Body of pancreas (tissue), 4 donors: ENCODE measurements at regions not wholly inside any gene's neighbourhood (a gene's known extent, or its start where the extent isn't known, plus 50 kb on each side); places are given as distances from the start of the nearest gene placed in this dataset.

Source experiments
- ATAC-seq: fragments of 150-250 bp; one replicate; pipeline ENCODE4 v1.9.1; 2016
- DNase-seq, 4 donors: peaks; one replicate each; pipeline ENCODE4 v3.0.0-alpha.2; 2019
- H3K27ac ChIP-seq, 4 donors: fragments of 200-600 bp; sonication (generic); 1 replicate in 3 of 4; 2 replicates in 1 of 4; pipeline versions ENCODE4 v1.5.1 to v1.6.1; 2016 to 2019; ENCODE audit warnings: mild to moderate bottlenecking in 1 of 4, mixed read lengths in 1 of 4, moderate library complexity in 1 of 4
- H3K27me3 ChIP-seq, 2 donors: fragments of 200-600 bp; sonication (generic); one replicate each; pipeline ENCODE4 v1.6.0; 2016; ENCODE audit warnings: mild to moderate bottlenecking in 1 of 2
- H3K36me3 ChIP-seq, 2 donors: fragments of 200-600 bp; sonication (generic); replicated peaks in 1 of 2; 2 replicates each; pipeline ENCODE4 v1.5.1; 2016; ENCODE audit warnings: low read depth in 2 of 2; ENCODE audit not compliant: insufficient read depth in 1 of 2
- H3K4me1 ChIP-seq: fragments of 200-600 bp; sonication (generic); one replicate; pipeline ENCODE4 v1.6.0; 2016
- H3K4me3 ChIP-seq, 2 donors: fragments of 200-600 bp; sonication (generic); 1 replicate in 1 of 2; 2 replicates in 1 of 2; pipeline ENCODE4 v1.5.1; 2016 to 2019
- H3K9me3 ChIP-seq, 3 donors: fragments of 200-600 bp; sonication (generic); 1 replicate in 2 of 3; 2 replicates in 1 of 3; pipeline ENCODE4 v1.5.1; 2016
- POLR2A ChIP-seq, 3 donors: fragments of 450-650 bp; IDR thresholded peaks; one replicate each; pipeline ENCODE4 v1.6.1; 2016; ENCODE audit warnings: antibody characterized with exemption in 3 of 3, mild to moderate bottlenecking in 2 of 3
- WGBS, 2 donors: methylation state at CpG; one replicate each; pipeline ENCODE4 v1.1.5; 2017; 5-methylcytosine and 5-hydroxymethylcytosine counted together
- intact Hi-C: fragments of 100-400 bp; cut with DNase I; formaldehyde crosslinking; loops from one replicate; pipeline ENCODE4 v1.15.1; 2023
- TF ChIP-seq, protein P1 (sequence below), 7 experiments: fragments of 450-650 bp in 4 of 7; fragments of 200-600 bp in 3 of 7; sonication (generic) in 3 of 7; IDR thresholded peaks; one replicate each; pipeline ENCODE4 v1.5.1; 2016 to 2019; ENCODE audit warnings: antibody characterized with exemption in 7 of 7

DNA sequence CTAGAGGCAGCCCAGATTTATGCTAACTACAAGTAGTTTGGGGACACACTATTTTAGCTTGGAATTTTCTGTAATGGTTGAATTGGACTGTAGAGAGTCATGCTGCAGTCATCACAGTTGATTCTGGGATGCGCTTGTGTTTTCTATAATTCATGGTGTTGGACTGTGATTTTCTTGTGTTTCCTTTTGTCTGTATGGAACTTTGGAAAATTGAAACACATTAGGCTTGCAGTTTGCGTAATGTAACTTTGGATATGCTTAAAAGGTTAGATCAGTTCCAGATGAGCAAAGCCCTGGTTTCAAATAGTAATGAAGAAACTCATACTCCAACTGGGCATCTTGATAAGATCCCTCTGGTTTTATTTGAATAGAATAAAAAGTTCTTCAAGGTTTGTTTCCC, 502.2 kb downstream of the ARL4A start:
- ATAC-seq (no peak), DNase-seq (no peak)
- no peak overlapping the region for H3K27ac ChIP-seq
- no peak overlapping the region for H3K4me3 ChIP-seq
- H3K36me3 ChIP-seq = no peaks in the 10 kb centered on the region
- H3K4me1 ChIP-seq = no peaks in the 10 kb centered on the region
- intact Hi-C loops = no loop called here
- no peaks in the 10 kb centered on the region for H3K27me3 ChIP-seq
- WGBS, 2 donors = 82 to 86% methylated on average over 2 of the region's 2 CpGs
- TF ChIP-seq, protein P1, sequence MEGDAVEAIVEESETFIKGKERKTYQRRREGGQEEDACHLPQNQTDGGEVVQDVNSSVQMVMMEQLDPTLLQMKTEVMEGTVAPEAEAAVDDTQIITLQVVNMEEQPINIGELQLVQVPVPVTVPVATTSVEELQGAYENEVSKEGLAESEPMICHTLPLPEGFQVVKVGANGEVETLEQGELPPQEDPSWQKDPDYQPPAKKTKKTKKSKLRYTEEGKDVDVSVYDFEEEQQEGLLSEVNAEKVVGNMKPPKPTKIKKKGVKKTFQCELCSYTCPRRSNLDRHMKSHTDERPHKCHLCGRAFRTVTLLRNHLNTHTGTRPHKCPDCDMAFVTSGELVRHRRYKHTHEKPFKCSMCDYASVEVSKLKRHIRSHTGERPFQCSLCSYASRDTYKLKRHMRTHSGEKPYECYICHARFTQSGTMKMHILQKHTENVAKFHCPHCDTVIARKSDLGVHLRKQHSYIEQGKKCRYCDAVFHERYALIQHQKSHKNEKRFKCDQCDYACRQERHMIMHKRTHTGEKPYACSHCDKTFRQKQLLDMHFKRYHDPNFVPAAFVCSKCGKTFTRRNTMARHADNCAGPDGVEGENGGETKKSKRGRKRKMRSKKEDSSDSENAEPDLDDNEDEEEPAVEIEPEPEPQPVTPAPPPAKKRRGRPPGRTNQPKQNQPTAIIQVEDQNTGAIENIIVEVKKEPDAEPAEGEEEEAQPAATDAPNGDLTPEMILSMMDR (IDR thresholded peaks at IDR 0.05) = no peak
- no peak for TF ChIP-seq POLR2A (IDR thresholded peaks at IDR 0.05)
- no peaks in the 10 kb centered on the region for H3K9me3 ChIP-seq

DNA sequence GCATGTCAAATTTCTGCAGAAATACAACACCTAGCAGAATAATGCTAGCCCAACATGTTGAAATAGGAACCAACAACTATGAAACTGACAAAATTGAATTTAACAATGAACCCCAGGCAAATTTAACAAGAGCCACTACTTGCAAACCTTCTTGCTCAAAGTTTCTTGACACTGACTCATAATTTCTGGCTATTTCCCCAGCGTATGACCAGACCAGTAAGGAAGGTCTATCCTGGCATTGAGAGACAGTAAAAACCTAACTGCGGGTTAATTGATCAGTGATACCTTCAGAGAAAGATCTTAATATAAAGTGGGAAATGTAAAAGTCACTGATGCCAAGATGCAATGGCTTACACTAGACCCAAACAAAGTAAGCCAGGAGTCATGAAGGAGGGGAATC, 510.1 kb downstream of the ARL4A start:
- H3K4me1 ChIP-seq = no peaks in the 10 kb centered on the region
- no peaks in the 10 kb centered on the region for H3K9me3 ChIP-seq
- no peaks in the 10 kb centered on the region for H3K36me3 ChIP-seq
- intact Hi-C loops = no loop called here
- no peak for ATAC-seq
- no peaks in the 10 kb centered on the region for H3K27me3 ChIP-seq
- no peak overlapping the region for H3K4me3 ChIP-seq
- no peak for DNase-seq
- no peak overlapping the region for H3K27ac ChIP-seq
- 70 to 93% methylated on average over 2 of the region's 2 CpGs for WGBS, 2 donors
- TF ChIP-seq POLR2A (IDR thresholded peaks at IDR 0.05) = no peak
- TF ChIP-seq, protein P1 (IDR thresholded peaks at IDR 0.05) = no peak

DNA sequence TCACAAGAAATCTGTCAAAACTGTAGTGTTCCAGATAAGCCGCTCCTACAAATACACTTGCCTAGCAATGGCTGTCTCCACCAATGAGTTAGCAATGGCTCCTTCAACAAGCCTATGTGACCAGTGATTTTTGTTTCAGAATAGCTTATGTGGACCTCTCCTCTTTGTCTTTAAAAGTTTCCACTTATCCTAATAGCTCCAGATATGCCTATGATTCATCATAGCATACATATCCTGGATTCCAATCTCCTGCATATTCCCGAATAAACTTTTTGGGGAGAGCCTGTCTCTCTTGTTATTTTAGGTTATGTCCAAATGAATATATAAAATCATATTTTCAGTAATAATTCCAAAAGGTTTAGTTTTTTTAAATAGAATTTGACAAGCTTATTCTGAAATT, 510.6 kb downstream of the ARL4A start:
- TF ChIP-seq, protein P1 (IDR thresholded peaks at IDR 0.05) = no peak
- TF ChIP-seq POLR2A (IDR thresholded peaks at IDR 0.05) = no peak
- WGBS, 2 donors = 88 to 91% methylated on average over 2 of the region's 2 CpGs
- Histone ChIP-seq H3K9me3 (no peaks in the 10 kb centered on the region), H3K27me3 (no peaks in the 10 kb centered on the region), H3K4me1 (no peaks in the 10 kb centered on the region), H3K36me3 (no peaks in the 10 kb centered on the region), H3K4me3 (no peak overlapping the region), H3K27ac (no peak overlapping the region)
- ATAC-seq (no peak), DNase-seq (no peak)
- intact Hi-C loops = no loop called here

DNA sequence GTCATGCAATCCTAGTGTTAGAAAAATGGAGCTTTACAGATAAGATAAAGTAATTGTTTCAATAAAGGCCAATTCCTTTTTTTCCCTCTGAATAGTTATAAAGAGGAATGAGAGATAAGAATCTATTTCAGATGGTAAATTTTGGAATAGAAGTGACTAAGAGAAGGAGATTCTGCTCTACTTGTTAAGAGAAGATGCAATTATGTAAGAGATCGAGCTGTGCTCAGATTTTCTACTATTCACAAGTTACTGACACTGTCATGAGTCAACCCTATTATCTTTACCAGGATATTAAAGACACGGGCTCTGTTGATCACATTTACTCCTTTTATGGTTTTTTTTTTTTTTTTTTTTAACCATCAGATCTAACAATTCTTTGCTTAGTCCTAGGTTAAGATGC, 511.3 kb downstream of the ARL4A start:
- TF ChIP-seq, protein P1 (IDR thresholded peaks at IDR 0.05) = no peak
- no peak for TF ChIP-seq POLR2A (IDR thresholded peaks at IDR 0.05)

DNA sequence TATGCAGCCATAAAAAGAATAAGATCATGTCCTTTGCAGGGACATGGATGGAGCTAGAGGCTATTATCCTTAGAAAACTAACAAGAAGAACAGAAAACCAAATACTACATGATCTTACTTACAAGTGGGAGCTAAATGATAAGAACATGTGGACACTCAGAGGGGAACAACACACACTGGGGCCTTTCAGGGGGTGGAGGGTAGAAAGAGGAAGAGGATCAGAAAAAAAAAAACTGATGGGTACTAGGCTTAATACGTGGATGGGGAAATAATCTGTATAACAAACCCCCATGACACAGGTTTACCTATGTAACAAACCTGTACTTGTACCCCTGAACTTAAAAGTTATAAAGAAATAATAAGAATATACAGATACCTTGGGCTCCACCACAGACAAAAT, 514.2 kb downstream of the ARL4A start:
- intact Hi-C loops = no loop called here
- no peak for ATAC-seq
- H3K4me1 ChIP-seq = no peaks in the 10 kb centered on the region

More for the DNA sequence above, 511.3 kb downstream of the ARL4A start:
- H3K4me3 ChIP-seq = no peak overlapping the region
- intact Hi-C loops = no loop called here
- no peaks in the 10 kb centered on the region for H3K36me3 ChIP-seq
- no peaks in the 10 kb centered on the region for H3K4me1 ChIP-seq
- 71 to 78% methylated on average over 2 of the region's 2 CpGs for WGBS, 2 donors
- DNase-seq (no peak), ATAC-seq (no peak)
- H3K9me3 ChIP-seq = no peaks in the 10 kb centered on the region
- H3K27ac ChIP-seq = no peak overlapping the region
- no peaks in the 10 kb centered on the region for H3K27me3 ChIP-seq

More for the DNA sequence above, 514.2 kb downstream of the ARL4A start:
- Histone ChIP-seq H3K27me3 (no peaks in the 10 kb centered on the region), H3K9me3 (no peaks in the 10 kb centered on the region), H3K4me3 (no peak overlapping the region), H3K27ac (no peak overlapping the region), H3K36me3 (no peaks in the 10 kb centered on the region)
- DNase-seq = no peak
- TF ChIP-seq, protein P1 (IDR thresholded peaks at IDR 0.05) = no peak
- TF ChIP-seq POLR2A (IDR thresholded peaks at IDR 0.05) = no peak
- WGBS, 2 donors = 39 to 48% methylated on average over 1 of the region's 1 CpG
